NCI-H1436 treated with DMSO at 0.1 percent for 48 hours (cell line): ENCODE measurements at regions not wholly inside any gene's neighbourhood (a gene's known extent, or its start where the extent isn't known, plus 50 kb on each side); places are given as distances from the start of the nearest gene placed in this dataset.

Source experiments
- DNase-seq: peaks from one replicate; lab custom pipeline; 2025; lab: John Stamatoyannopoulos, UW

- no peak for DNase-seq
Observed at GRCh38 chr6:104614394-104614793, 245.3 kb downstream of the HACE1 start.

- no peak for DNase-seq
Observed at GRCh38 chr6:104613416-104614001, 246.2 kb downstream of the HACE1 start.

- no peak for DNase-seq
Observed at GRCh38 chr6:104612541-104612940, 247.2 kb downstream of the HACE1 start.

GRCh38 chr6:104608101-104608500, 251.6 kb downstream of the HACE1 start:
- DNase-seq = no peak

GRCh38 chr6:104607501-104607900, 252.2 kb downstream of the HACE1 start:
- DNase-seq = no peak

- DNase-seq = peak; percentile 20
Observed at GRCh38 chr6:104606361-104606760, 253.4 kb downstream of the HACE1 start.

- DNase-seq = no peak
Observed at GRCh38 chr6:104604685-104605084, 255.0 kb downstream of the HACE1 start.

- DNase-seq = no peak
Observed at GRCh38 chr6:104603108-104603745, 256.5 kb downstream of the HACE1 start.

GRCh38 chr6:104601721-104602120, 258.0 kb downstream of the HACE1 start:
- DNase-seq = no peak

- no peak for DNase-seq
Observed at GRCh38 chr6:104601131-104601651, 258.5 kb downstream of the HACE1 start.

GRCh38 chr6:104600639-104600931, 259.1 kb downstream of the HACE1 start:
- no peak for DNase-seq

GRCh38 chr6:104599821-104600638, 259.7 kb downstream of the HACE1 start:
- no peak for DNase-seq

- DNase-seq = no peak
Observed at GRCh38 chr6:104597541-104598050, 262.1 kb downstream of the HACE1 start.

GRCh38 chr6:104596091-104596490, 263.6 kb downstream of the HACE1 start:
- no peak for DNase-seq

- DNase-seq = no peak
Observed at GRCh38 chr6:104595311-104595820, 264.4 kb downstream of the HACE1 start.

GRCh38 chr6:104591573-104592334, 268.0 kb downstream of the HACE1 start:
- no peak for DNase-seq

- peak; percentile 3 for DNase-seq
Observed at GRCh38 chr6:104589940-104590339, 269.8 kb downstream of the HACE1 start.

- no peak for DNase-seq
Observed at GRCh38 chr6:104585646-104586045, 274.1 kb downstream of the HACE1 start.

GRCh38 chr6:104580452-104580851, 279.3 kb downstream of the HACE1 start:
- no peak for DNase-seq

GRCh38 chr6:104579310-104579863, 280.3 kb downstream of the HACE1 start:
- no peak for DNase-seq

- no peak for DNase-seq
Observed at GRCh38 chr6:104575536-104575935, 284.2 kb downstream of the HACE1 start.
